Loucy (cell line): ENCODE measurements at regions not wholly inside any gene's neighbourhood (a gene's known extent, or its start where the extent isn't known, plus 50 kb on each side); places are given as distances from the start of the nearest gene placed in this dataset.

Experiments
- H2AFZ ChIP-seq: fragments of 200-600 bp; sonication (generic); 2 replicates; pipeline ENCODE4 v1.6.0; 2016; ENCODE audit warnings: antibody characterized with exemption, mild to moderate bottlenecking, low read length, moderate library complexity
- H3F3A ChIP-seq: fragments of 200-600 bp; 2 replicates; pipeline ENCODE4 v1.6.0; 2016; ENCODE audit warnings: antibody characterized with exemption, low read depth, mild to moderate bottlenecking
- H3K27me3 ChIP-seq: fragments of 200-600 bp; sonication (generic); 2 replicates; pipeline ENCODE4 v1.6.1; 2014; ENCODE audit warnings: low read length, mild to moderate bottlenecking; ENCODE audit not compliant: insufficient read depth, poor library complexity, severe bottlenecking
- H3K36me3 ChIP-seq: fragments of 200-600 bp; sonication (generic); 2 replicates; pipeline ENCODE4 v1.6.1; 2016; ENCODE audit warnings: low read length; ENCODE audit not compliant: insufficient read depth
- H3K4me1 ChIP-seq: fragments of 200-600 bp; sonication (generic); 2 replicates; pipeline ENCODE4 v1.5.1; 2014; ENCODE audit warnings: low read length, mild to moderate bottlenecking; ENCODE audit not compliant: insufficient read depth, poor library complexity, severe bottlenecking
- H3K4me2 ChIP-seq: fragments of 200-600 bp; sonication (generic); 2 replicates; pipeline ENCODE4 v1.6.0; 2014; ENCODE audit warnings: antibody characterized with exemption, low read length, low read depth, mild to moderate bottlenecking; ENCODE audit not compliant: poor library complexity, severe bottlenecking
- H3K4me3 ChIP-seq: fragments of 200-600 bp; sonication (generic); 2 replicates; pipeline ENCODE4 v1.5.1; 2014; ENCODE audit warnings: low read length, mild to moderate bottlenecking, mixed read lengths; ENCODE audit not compliant: poor library complexity, severe bottlenecking
- H3K79me2 ChIP-seq: fragments of 200-600 bp; sonication (generic); 2 replicates; pipeline ENCODE4 v1.6.1; 2014; ENCODE audit warnings: low read length; ENCODE audit not compliant: insufficient read depth
- H3K9ac ChIP-seq: fragments of 200-600 bp; sonication (generic); 2 replicates; pipeline ENCODE4 v1.6.0; 2014; ENCODE audit warnings: mild to moderate bottlenecking, low read depth, low read length, moderate library complexity; ENCODE audit not compliant: poor library complexity, severe bottlenecking
- H3K9me2 ChIP-seq: fragments of 200-600 bp; sonication (generic); replicated peaks from 2 replicates; pipeline ENCODE4 v1.6.1; 2016; ENCODE audit warnings: low read depth, low read length, mixed read lengths
- H3K9me3 ChIP-seq: fragments of 200-600 bp; sonication (generic); 2 replicates; pipeline ENCODE4 v1.6.1; 2014; ENCODE audit warnings: mild to moderate bottlenecking, antibody characterized with exemption, low read length, low read depth; ENCODE audit not compliant: insufficient read depth
- H4K20me1 ChIP-seq: fragments of 200-600 bp; sonication (generic); 2 replicates; pipeline ENCODE4 v1.6.0; 2014; ENCODE audit warnings: antibody characterized with exemption, low read length, mild to moderate bottlenecking; ENCODE audit not compliant: insufficient read depth, poor library complexity, severe bottlenecking
- EZH2phosphoT487 ChIP-seq: fragments of 200-600 bp; IDR thresholded peaks from 2 replicates; pipeline ENCODE4 v1.6.1; 2018; ENCODE audit warnings: antibody characterized with exemption, mild to moderate bottlenecking, moderate library complexity, borderline replicate concordance
- TF ChIP-seq, protein P1 (sequence below): fragments of 200-600 bp; sonication (generic); conservative IDR thresholded peaks from 2 replicates; pipeline ENCODE4 v1.5.1; 2014; ENCODE audit warnings: mild to moderate bottlenecking, antibody characterized with exemption, low read length

DNA sequence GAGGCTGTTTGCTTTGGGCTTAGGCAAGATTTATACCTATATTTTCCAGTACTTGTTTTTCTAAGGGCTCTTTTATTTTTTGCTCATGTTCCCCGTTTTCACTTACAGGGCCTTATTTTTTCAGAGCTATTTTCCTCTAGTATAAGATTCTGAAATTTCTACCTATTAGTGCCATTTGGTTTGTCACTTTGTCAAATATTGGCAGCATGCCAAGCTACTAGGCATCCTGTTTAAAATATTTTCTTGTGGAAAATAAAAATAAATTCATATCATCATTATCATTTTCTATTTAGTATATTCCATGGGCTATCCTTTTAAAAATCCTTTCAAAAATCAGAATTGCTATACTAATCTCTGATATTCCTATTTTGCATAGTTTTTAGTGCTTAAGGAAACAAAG lies 64.8 kb upstream of the CHST9 start:
- Histone ChIP-seq H3K27me3 (no peaks in the 10 kb centered on the region), H2AFZ (no peak overlapping the region), H3K9ac (no peak overlapping the region), H3F3A (no peaks in the 10 kb centered on the region), H3K79me2 (no peaks in the 10 kb centered on the region), H3K9me2 (no peaks in the 10 kb centered on the region), H3K9me3 (no peaks in the 10 kb centered on the region), H3K4me3 (no peak overlapping the region), H3K36me3 (no peaks in the 10 kb centered on the region), H4K20me1 (no peaks in the 10 kb centered on the region), H3K4me2 (no peak overlapping the region), H3K4me1 (no peaks in the 10 kb centered on the region)
- TF ChIP-seq, protein P1, sequence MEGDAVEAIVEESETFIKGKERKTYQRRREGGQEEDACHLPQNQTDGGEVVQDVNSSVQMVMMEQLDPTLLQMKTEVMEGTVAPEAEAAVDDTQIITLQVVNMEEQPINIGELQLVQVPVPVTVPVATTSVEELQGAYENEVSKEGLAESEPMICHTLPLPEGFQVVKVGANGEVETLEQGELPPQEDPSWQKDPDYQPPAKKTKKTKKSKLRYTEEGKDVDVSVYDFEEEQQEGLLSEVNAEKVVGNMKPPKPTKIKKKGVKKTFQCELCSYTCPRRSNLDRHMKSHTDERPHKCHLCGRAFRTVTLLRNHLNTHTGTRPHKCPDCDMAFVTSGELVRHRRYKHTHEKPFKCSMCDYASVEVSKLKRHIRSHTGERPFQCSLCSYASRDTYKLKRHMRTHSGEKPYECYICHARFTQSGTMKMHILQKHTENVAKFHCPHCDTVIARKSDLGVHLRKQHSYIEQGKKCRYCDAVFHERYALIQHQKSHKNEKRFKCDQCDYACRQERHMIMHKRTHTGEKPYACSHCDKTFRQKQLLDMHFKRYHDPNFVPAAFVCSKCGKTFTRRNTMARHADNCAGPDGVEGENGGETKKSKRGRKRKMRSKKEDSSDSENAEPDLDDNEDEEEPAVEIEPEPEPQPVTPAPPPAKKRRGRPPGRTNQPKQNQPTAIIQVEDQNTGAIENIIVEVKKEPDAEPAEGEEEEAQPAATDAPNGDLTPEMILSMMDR, result no peak
- no peak for TF ChIP-seq EZH2phosphoT487

DNA sequence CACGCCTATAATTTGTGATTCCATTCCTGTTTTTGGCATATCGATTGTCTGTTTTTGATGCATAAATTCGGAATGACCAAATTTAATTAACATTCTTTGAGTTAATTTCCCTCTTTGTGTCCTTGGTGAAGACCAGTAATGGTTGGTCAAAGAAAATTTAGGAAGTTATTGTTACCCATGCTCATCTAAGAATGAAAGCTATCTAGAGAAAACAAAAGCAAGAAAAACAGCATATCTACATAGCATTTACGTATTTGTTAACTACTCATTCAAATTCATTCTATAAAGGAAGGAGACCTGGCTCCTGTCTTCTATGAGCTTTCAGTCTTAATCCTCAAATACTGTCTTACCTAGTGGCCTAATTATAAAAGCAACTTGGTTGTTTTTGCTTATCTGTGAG lies 59.2 kb upstream of the CHST9 start:
- H3K27me3 ChIP-seq, result no peaks in the 10 kb centered on the region
- H3K9ac ChIP-seq, result no peak overlapping the region

GRCh38 chr18:27242392-27243047 lies 57.4 kb upstream of the CHST9 start:
- H3F3A ChIP-seq, result no peaks in the 10 kb centered on the region
- no peaks in the 10 kb centered on the region for H3K4me1 ChIP-seq
- H3K36me3 ChIP-seq, result no peaks in the 10 kb centered on the region
- H3K27me3 ChIP-seq, result no peaks in the 10 kb centered on the region
- no peaks in the 10 kb centered on the region for H3K9me3 ChIP-seq
- H4K20me1 ChIP-seq, result no peaks in the 10 kb centered on the region
- H2AFZ ChIP-seq, result no peak overlapping the region
- no peaks in the 10 kb centered on the region for H3K79me2 ChIP-seq
- no peak overlapping the region for H3K4me3 ChIP-seq
- TF ChIP-seq EZH2phosphoT487, result no peak
- TF ChIP-seq, protein P1, result no peak
- no peaks in the 10 kb centered on the region for H3K9me2 ChIP-seq
- no peak overlapping the region for H3K4me2 ChIP-seq
- no peak overlapping the region for H3K9ac ChIP-seq

More for the DNA sequence above, 59.2 kb upstream of the CHST9 start:
- H2AFZ ChIP-seq, result no peak overlapping the region
- no peaks in the 10 kb centered on the region for H3K9me3 ChIP-seq
- no peak for TF ChIP-seq EZH2phosphoT487
- TF ChIP-seq, protein P1, result no peak
- no peaks in the 10 kb centered on the region for H3K9me2 ChIP-seq
- H3K4me3 ChIP-seq, result no peak overlapping the region
- no peaks in the 10 kb centered on the region for H3K79me2 ChIP-seq
- no peaks in the 10 kb centered on the region for H3F3A ChIP-seq
- H3K4me1 ChIP-seq, result no peaks in the 10 kb centered on the region
- no peak overlapping the region for H3K4me2 ChIP-seq
- no peaks in the 10 kb centered on the region for H3K36me3 ChIP-seq
- H4K20me1 ChIP-seq, result no peaks in the 10 kb centered on the region
